Neural crest cell (in vitro differentiated cells): ENCODE measurements at regions not wholly inside any gene's neighbourhood (a gene's known extent, or its start where the extent isn't known, plus 50 kb on each side); places are given as distances from the start of the nearest gene placed in this dataset.
A peak's percentile ranks its signal among the peaks of the same experiment; 100 is the strongest.
"Not testable (repeated sequence)": the region's sequence is repeated elsewhere in the genome, so short reads cannot be mapped to it uniquely, and the experiment has no call there.

Experiments used
- DNase-seq: peaks from one replicate; pipeline ENCODE4 v3.0.0; 2021; ENCODE audit warnings: low read depth, mixed read lengths, low spot score
- H3K27ac Mint-ChIP-seq: one replicate; pipeline ENCODE4 v1.8.0; 2021; ENCODE audit warnings: mild to moderate bottlenecking, mixed read lengths; ENCODE audit not compliant: unreplicated experiment
- H3K27me3 Mint-ChIP-seq: 2 replicates; pipeline ENCODE4 v1.8.0; 2021; ENCODE audit warnings: low read depth, mild to moderate bottlenecking, mixed read lengths
- H3K36me3 Mint-ChIP-seq: 2 replicates; pipeline ENCODE4 v1.8.0; 2021; ENCODE audit warnings: low read depth, mild to moderate bottlenecking, mixed read lengths
- H3K4me1 Mint-ChIP-seq: 2 replicates; pipeline ENCODE4 v1.8.0; 2021; ENCODE audit warnings: mixed read lengths
- H3K4me3 Mint-ChIP-seq: one replicate; pipeline ENCODE4 v1.8.0; 2021; ENCODE audit warnings: mild to moderate bottlenecking, mixed read lengths
- H3K9me3 Mint-ChIP-seq: 2 replicates; pipeline ENCODE4 v1.8.0; 2021; ENCODE audit warnings: mixed read lengths
- CTCF ChIP-seq: fragments of 200-600 bp; sonication (generic); conservative IDR thresholded peaks from 2 replicates; pipeline ENCODE4 v1.5.0; 2021; ENCODE audit warnings: antibody characterized with exemption, mild to moderate bottlenecking

- H3K9me3 Mint-ChIP-seq: no peaks in the 10 kb centered on the region
- no peak overlapping the region for H3K4me3 Mint-ChIP-seq
- peaks cover 29% of the 10 kb centered on the region for H3K4me1 Mint-ChIP-seq
- TF ChIP-seq CTCF: no peak
- H3K27ac Mint-ChIP-seq: no peak overlapping the region
- DNase-seq: no peak
- H3K27me3 Mint-ChIP-seq: no peaks in the 10 kb centered on the region
- no peaks in the 10 kb centered on the region for H3K36me3 Mint-ChIP-seq
These were observed 179.8 kb upstream of the NRXN3 start for GRCh38 chr14:77990337-77990736.

- Mint-ChIP-seq H3K9me3 (peaks cover 2% of the 10 kb centered on the region), H3K27ac (no peak overlapping the region), H3K36me3 (no peaks in the 10 kb centered on the region), H3K27me3 (no peaks in the 10 kb centered on the region), H3K4me1 (peaks cover 29% of the 10 kb centered on the region), H3K4me3 (no peak overlapping the region)
- no peak for DNase-seq
- peak; percentile 32 for TF ChIP-seq CTCF
These were observed 178.9 kb upstream of the NRXN3 start for GRCh38 chr14:77991128-77991772.

GRCh38 chr14:78005325-78005724 lies 164.8 kb upstream of the NRXN3 start:
- no peaks in the 10 kb centered on the region for H3K4me1 Mint-ChIP-seq
- TF ChIP-seq CTCF: no peak
- H3K4me3 Mint-ChIP-seq: no peak overlapping the region
- H3K9me3 Mint-ChIP-seq: peaks cover 12% of the 10 kb centered on the region
- no peak for DNase-seq
- H3K27ac Mint-ChIP-seq: no peak overlapping the region
- peaks cover 3% of the 10 kb centered on the region for H3K27me3 Mint-ChIP-seq
- no peaks in the 10 kb centered on the region for H3K36me3 Mint-ChIP-seq

GRCh38 chr14:78007160-78007559 lies 163.0 kb upstream of the NRXN3 start:
- no peak for DNase-seq
- no peaks in the 10 kb centered on the region for H3K4me1 Mint-ChIP-seq
- H3K27me3 Mint-ChIP-seq: peaks cover 3% of the 10 kb centered on the region
- H3K27ac Mint-ChIP-seq: no peak overlapping the region
- no peak overlapping the region for H3K4me3 Mint-ChIP-seq
- TF ChIP-seq CTCF: no peak
- H3K36me3 Mint-ChIP-seq: no peaks in the 10 kb centered on the region
- peaks cover 5% of the 10 kb centered on the region for H3K9me3 Mint-ChIP-seq

GRCh38 chr14:78010688-78011087 lies 159.5 kb upstream of the NRXN3 start:
- DNase-seq: no peak
- peaks cover 9% of the 10 kb centered on the region for H3K27me3 Mint-ChIP-seq
- H3K27ac Mint-ChIP-seq: no peak overlapping the region
- H3K4me3 Mint-ChIP-seq: no peak overlapping the region
- no peaks in the 10 kb centered on the region for H3K36me3 Mint-ChIP-seq
- no peaks in the 10 kb centered on the region for H3K9me3 Mint-ChIP-seq
- H3K4me1 Mint-ChIP-seq: no peaks in the 10 kb centered on the region
- no peak for TF ChIP-seq CTCF

- H3K4me3 Mint-ChIP-seq, H3K27me3 Mint-ChIP-seq, H3K4me1 Mint-ChIP-seq, DNase-seq, H3K9me3 Mint-ChIP-seq, H3K27ac Mint-ChIP-seq, H3K36me3 Mint-ChIP-seq: not testable (repeated sequence)
These were observed 156.3 kb upstream of the NRXN3 start for GRCh38 chr14:78013911-78014310.
